Left renal pelvis (tissue), 4 donors: ENCODE measurements at regions not wholly inside any gene's neighbourhood (a gene's known extent, or its start where the extent isn't known, plus 50 kb on each side); places are given as distances from the start of the nearest gene placed in this dataset.

Experiments
- DNase-seq, 4 donors: peaks; one replicate each; pipeline ENCODE4 v3.0.0-alpha.2; 2013; ENCODE audit warnings: low read depth in 4 of 4, low spot score in 3 of 4

DNA sequence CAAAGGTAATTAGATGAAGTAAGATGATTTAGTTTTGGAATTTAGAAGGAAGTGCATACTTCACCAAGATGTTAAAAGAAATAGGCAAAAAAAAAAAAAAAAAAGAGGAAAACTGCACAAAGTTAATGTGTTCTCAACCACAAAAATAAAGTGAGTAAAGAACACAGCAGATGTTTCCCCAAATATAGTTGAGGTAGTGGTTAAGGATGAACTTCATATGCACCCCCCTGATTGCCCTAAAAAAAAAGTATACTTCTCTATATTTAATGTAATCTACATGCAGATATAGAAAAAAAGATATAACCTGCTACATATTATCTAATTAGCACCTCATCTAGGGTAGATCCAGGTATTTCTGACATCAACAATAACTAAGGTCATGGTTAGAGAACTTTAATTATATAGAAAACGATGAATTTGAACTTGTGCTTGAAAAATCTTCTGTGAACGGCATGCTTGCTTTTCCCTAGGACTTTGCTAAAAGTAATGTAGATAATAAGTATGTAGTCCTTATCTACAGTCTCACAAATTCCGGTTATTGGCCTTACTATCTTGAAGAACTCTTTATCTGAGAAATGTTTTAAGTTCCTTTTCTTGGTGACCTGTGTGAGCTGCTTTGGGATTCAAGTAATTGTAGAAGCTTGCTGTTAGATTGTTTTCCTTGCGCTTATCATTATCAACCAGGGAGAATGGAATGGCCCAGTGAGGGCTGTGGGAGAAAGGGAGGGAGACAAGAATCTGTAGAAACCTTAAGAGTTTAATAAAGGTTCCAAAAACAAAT is 70.1 kb upstream of the LRRC7 start:
- no peak for DNase-seq

DNA sequence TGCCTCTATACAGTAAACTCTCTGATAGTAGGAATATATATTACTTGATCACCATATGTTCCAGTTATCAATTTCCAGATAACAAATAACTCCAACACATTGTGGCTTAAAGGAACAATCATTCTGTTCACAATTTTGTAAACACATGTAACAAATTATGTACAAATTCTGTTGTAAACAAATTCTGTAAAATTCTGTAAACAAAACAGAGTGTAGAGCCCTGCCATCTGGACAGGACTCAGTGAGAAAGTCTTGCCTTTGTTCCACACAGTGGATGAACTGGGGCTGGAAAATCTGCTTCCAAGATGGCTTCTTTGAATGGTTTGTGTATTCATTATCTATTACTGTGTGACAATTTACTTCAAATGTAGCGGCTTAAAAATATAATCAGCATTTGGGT is 69.0 kb upstream of the LRRC7 start:
- no peak for DNase-seq

DNA sequence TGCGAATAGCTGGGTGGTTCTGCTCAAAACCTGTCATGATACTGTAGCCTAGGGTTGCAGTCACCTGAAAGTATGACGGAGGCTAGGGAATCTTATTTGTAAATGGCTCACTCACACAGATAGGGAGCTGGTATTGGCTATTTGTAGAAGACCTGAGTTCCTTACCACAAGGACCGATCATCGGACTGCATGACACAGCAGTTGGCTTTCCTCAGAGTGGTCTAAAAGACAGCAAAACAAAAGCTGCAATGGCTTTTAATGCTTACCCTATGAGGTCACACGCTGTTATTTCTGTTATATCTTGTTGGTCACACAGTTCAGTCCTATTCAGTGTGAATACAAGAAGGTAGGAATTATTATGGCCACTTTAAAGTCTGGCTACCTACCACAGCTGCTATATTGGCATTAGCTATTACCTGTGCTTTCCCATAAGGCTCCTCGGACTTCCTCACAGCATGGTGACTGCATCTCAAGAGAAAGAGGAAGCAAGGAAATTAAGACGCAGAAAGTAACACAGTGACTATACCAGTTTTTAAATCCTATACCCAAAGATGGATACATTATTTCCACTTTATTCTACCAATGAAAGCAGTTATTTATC is 68.4 kb upstream of the LRRC7 start:
- DNase-seq = no peak

DNA sequence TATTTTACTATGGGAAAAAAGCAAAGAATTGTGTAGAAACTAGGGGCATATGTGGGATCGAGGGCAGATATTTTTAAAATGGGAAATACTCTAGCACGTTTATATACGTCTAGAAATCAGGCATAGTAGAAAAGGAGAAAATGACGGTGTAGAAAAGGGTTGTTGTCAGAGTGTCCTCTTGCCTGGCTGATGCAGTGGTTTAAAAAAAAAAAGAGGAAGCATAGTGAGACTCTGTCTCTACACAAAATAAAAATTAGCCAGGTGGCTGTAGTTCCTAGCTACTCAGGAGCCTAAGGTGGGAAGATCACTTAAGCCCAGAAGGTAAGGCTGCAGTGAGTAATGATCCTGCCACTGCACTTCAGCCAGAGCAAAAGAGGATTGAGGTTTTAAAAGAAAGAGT is 64.7 kb upstream of the LRRC7 start:
- DNase-seq = no peak

DNA sequence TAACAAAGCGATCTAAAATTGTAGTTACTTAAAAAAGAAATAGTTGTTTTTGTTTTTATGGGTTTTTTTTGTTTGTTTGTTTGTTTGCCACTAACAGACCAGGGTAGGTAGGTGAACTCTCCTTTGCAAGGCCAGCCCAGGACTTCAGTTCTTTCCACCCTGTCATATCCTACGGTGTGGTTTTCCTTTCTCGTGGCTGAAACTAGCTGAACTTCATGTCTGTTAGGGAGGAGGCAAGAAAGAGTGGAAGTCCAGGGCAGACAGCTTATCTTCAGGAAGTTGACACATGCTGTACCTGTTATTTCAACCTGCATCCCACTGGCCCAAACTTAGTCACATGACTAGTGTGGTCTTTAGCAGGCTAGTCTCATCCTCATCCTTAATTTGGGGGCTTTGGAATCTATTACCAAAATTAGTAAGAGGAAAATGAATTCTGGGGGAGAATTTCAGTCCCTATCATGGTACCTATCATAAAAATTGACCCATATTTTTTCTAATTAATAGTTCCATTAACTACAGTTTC is 62.9 kb upstream of the LRRC7 start:
- DNase-seq = no peak

DNA sequence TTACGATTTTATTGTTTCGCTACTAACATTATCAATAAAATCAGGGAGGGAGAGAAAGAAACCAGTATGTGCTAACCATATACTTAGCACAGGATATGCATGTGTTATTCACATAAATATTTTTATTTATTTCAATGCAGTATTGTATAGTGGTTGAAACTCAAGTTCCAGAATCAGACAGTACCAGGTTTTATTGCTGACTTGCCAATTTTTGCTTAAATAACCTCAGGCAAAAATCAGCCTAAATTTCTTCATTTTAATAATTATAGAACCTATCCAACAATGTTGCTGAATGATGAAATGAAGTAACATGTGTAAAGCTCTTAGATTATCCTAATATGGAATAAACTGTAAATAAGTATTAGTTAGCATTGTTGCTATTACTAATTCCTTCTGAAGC is 61.4 kb upstream of the LRRC7 start:
- DNase-seq = no peak

DNA sequence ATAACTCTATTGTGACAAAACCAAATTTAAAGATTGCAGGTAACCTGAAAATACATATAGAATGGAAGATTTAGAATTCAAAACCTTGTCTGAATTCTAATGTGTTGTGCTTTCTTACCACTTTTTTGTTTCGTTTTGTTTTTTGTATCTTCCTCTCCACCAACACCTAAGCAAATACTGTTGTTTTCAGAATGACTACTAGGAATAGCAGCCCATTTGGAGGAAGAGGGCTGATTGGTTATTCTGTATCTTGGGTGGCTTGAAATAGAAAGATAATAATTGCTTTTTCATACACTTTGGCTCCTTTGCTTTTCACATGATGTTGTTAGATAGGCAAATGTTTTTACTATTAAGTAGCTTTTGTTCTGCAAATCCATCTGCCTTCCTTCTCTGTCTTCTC is 61.0 kb upstream of the LRRC7 start:
- no peak for DNase-seq

DNA sequence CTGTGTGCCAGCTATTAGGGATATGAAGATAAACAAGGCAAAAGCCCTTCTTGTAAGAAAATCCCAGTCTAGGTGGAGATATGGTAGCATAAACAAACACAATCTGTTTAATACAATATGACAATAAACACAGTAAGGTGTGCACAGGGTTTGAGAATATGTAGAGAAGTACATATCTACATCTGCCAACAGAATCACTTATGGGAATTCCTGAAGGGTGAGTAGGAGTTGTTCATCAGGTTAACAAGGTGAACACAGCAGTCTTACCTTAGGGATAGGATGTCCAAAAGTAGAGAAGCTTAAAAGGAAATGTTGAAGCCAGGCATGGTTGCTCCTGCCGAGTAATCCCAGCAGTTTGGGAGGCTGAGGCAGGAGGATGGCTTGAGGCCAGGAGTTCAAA is 57.7 kb upstream of the LRRC7 start:
- DNase-seq = no peak

DNA sequence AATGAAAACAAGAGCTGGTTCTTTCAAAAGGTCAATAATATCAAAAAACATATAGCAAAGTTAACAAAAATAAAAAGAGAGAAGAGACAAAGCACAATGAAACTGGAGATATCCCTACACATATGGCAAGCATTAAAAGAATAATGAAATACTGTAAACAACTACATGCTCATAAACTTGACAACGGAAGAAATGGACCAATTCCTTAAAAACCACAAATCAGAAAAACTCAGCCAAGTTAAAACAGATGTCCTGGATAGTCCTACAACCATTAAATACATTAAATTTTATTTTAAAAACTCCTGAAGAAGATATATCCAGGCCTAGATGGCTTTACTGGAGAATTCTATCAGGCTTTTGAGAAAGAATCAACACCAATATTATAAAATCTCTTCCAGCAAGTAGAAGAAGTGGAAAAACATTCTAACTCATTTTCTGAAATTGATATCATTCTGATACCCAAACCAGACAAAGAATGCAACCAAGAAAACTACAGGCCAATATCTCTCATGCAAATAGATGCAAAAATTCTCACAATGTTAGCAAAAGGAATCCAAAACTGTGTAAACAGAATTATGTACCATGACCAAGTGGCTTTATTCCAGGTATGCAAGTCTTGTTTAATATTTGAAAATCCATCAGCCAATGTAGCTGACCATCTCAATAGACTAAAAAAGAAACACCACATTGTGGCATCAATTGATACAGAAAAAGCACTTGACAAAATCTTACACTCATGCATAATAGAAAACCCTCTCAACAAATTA is 56.1 kb upstream of the LRRC7 start:
- DNase-seq = no peak

DNA sequence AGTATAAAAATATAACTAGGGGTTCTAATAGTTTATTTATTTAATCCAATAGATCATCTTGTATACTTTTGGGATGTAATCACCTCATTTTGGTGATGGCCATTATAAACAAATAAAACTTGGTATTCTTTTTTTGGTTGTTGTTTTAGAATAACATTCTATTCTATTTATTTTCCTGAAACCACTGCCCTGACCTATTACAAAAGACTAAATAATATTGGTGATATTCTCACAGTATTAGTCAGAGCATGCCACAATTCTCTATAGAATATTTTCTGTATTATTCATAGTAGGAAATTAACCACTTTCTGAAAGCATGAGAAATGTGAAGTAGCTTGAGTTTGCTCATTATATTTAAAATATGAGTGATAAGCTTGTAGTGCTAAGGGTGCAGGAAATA is 54.1 kb upstream of the LRRC7 start:
- no peak for DNase-seq
